GM21717 (cell line): ENCODE measurements at regions not wholly inside any gene's neighbourhood (a gene's known extent, or its start where the extent isn't known, plus 50 kb on each side); places are given as distances from the start of the nearest gene placed in this dataset.
"Not testable (repeated sequence)": the region's sequence is repeated elsewhere in the genome, so short reads cannot be mapped to it uniquely, and the experiment has no call there.

Experiments used
- ATAC-seq: cut with Tn5 transposase; IDR thresholded peaks from one replicate; pipeline ENCODE4 v1.9.1; 2021; ENCODE audit warnings: mild to moderate bottlenecking, moderate library complexity; ENCODE audit not compliant: unreplicated experiment

DNA sequence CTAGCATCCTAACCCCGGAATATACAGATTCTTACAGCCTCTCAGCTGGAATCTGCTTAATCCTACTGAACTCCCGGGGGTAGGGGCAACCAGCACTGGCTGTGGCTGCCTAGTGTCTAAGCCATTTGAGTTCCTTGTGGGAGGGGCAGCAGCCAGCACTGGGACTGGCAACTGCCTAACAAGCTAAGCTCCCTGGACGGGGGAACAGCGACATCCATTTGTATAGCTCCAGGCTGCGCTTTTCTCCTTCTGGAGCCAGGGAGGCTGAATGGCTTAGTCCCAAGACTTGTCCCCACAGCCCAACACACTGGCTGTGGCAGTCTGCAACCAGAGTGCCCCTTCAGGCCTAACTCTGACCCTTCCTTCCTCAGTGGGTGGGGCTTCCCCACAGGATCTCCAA is 787.2 kb downstream of the METTL4 start:
- ATAC-seq, result no peak

DNA sequence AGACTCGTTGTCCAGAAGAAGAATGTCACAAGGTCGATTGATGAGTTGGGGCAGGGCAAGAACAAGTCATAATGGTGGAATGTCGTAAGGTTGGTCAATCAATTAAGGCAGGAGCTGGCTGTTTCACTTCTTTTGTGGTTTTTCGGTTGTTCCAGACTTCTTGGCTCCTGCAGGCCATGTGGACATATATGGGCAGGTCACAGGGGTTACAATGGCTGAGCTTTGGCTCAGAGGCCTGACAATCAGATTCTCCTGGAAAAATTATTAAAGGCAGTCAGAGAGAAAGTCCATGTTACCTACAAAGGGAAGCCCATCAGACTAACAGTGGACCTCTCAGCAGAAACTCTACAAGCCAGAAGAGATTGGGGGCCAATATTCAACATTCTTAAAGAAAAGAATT is 785.3 kb downstream of the METTL4 start:
- ATAC-seq, result not testable (repeated sequence)

DNA sequence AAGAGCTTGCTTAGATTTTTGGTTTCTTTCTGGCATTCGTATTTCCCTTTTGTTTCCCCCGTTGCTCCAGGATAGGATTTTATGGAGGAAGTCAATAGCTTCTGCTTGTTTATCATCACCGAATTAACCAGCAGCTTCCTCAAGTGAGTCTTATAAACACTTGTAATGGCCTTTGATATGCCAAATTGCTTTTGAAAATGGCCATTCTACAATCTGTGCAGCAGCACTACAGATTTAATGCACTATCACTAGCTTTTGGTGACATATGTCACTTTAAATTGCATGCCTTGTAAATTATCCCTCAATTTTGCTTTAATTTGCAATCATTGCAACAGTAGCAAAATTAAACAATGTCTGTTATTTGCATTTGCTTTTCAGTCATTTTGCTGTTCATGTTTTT is 774.7 kb downstream of the METTL4 start:
- ATAC-seq, result no peak

DNA sequence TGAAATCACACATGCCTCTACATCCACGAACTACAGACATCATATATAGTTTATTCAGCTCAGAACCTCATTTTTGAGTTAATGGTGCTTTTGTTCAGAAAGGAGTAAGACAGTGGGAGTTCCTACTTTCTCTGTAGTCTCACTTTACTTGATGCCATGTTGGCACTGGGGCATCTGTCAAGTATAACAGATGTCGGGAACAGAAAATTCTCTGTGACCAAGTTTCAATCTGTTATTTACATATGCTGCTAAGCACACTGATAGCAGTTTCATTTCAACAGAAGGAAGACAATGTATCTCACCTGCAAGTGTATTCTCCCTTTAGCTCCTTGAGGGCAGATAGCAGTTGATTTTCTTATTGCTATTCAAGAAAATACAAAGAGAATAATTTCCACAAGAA is 774.1 kb downstream of the METTL4 start:
- no peak for ATAC-seq

DNA sequence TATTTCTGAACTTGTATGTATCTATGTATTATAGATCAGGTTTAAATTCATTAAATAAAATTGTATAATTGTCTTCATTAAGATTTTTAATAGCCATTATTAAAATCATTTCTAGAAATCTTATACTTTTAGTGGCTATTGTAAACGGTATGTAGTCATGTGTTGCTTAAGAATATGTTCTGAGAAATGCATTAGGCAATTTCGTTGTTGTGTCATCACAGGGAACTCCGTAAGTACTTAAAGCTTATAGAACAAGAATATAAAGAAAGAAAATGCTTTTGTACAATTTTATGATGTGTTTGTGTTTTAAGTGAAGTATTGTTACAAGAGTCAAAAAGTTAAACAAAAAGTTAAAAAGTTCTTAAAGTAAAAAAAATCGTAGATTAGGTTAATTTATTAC is 765.8 kb downstream of the METTL4 start:
- no peak for ATAC-seq

DNA sequence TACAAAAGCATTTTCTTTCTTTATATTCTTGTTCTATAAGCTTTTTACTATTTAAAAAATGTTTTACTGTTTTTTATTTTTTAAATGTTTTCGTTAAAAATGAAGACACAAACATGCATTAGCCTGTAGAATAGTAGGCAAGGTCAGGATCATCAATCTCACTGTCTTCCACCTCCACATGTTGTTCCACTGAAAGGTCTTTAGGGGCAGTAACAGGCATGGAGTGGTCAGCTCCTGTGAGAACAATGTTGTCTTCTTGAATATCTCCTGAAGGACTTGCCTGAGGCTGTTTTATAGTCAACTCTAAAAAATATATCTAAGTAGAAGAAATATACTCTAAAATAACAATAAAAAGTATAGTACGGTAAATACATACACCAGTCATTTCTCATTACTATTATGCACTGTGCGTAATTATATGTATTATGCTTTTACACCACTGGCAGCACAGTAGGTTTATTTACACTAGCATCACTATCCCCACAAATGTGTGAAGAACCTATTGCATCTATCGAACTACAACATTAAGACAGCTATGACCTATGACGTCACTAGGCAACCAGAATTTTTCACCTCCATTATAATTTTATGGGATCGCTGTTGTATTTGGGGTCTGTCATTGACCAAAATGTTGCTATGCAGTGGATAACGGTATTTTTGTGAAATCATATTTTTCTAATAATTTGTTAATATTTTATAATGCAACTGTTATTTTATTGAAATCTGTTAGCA is 764.3 kb downstream of the METTL4 start:
- no peak for ATAC-seq

DNA sequence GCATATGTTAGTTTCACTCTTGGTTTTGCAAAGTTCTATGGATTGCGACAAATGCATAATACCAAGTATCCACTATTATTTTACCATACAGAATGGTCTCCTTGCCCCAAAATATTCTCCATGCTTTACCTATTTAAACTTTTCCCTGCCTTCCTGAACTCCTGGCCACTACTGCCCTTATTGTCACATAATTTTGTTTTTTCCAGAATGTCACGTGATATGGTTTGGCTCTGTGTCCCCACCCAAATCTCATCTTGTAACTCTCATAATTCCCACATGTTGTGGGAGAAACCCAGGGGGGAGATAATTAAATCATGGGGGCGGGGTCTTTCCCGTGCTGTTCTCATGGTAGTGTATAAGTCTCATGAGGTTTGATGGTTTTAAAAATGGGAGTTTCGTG is 760.0 kb downstream of the METTL4 start:
- ATAC-seq, result no peak

DNA sequence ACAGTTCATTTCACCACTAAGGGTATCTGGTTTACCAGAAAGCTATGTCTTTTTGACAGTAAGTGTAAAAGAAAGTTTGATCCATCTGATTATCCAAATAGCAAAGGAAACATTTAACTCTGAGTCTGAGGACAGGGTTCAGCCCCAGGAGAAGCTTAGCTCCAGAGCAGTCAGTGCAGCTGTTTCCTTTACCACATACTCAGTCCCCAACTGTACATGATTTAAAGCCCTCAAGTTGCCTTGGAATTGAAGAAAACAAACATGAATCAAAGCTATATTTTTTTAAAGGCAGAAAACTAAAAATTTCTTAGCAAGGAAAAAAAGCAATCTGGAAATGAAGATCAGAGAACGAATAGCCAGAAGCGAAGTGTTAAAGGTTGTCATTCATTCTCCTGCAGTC is 746.0 kb downstream of the METTL4 start:
- ATAC-seq, result no peak

DNA sequence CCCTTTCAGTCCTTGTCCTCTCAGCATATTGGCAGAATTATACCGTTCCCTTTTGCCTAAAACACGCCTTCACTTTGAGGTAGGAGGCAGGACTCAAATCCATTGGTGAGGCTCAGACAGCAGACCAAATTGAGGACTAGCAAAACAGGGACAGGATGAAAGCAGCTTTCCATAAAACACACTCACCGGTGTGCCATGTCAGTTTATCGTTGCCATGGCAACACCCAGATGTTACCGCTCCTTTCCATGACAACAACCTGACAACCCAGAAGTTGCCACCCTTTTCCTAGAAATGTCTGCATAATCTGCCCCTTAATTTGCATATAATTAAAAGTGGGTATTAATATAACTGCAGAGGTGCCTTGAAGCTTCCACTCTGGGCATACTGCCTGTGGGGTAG is 730.4 kb downstream of the METTL4 start:
- ATAC-seq, result no peak

DNA sequence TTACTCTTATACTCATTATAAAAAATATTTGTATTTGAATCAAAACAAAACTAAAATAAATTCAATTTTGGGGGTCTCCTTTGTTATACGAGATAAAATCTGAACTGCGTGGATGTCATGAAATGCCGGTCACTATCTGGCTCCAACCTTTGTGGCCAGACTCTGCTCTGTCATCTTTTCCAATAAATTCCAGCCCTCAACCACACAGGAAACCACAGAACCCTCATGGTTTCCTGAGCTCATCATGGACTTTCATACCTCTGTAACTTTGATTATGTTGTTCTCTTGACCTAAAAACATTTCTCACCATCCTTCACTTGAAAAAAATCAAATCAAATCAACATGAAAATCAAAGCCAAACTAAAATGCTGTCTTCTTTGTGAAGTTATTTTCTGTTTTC is 724.7 kb downstream of the METTL4 start:
- no peak for ATAC-seq

DNA sequence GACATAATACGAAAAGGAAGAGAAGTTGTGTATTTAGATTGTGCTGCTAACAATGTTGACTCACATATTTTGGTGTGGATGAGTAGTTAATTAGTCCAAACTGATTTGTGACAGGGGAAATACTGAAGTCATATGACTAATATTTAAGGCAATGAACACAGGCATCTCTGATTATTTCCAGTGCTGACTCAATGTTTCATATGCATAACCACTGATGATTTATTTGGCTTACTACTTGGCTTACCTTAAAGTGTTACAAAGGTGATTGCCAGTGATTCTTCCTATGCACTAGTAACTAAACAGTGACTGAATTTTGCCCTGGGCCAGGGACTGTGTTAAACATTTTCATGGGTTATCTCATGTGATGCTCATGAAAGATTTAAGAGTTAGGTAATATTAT is 722.6 kb downstream of the METTL4 start:
- no peak for ATAC-seq

DNA sequence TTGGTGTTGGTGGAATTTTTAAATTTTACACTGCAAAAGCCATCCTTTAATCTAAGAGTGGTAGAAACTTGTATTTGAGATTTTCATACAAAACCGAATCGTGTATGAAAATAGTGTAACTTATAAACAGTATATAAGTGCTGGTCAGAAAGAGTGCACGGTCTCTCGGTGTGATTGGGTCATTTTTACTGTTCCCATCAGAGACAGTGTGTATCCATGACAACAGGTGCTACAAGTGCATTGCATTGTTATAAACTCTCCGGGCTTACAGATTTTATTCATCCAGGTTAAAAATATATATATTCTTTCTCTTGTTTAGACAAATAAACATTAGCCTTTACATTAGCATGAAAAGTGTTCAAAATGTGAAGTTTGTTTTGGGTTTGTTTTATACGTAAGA is 721.9 kb downstream of the METTL4 start:
- no peak for ATAC-seq

DNA sequence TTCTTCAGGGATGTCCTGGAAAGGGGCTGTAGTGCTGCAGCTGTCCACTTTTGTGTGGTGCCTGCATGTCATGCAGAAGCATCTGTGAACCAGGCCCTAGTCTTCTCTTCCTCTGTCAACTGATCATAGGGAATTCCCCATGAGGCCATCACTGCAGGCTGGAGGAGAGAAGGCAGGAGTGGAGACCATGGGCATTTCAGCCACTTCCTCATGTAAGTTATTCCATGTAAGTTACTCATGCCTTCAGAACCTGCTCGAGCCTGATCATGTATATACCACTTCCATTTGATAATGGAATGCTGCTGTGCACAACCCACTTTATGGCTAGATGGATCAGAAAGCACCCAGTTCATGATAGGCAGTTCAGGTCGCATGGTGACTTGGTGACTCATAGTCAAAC is 714.0 kb downstream of the METTL4 start:
- ATAC-seq, result not testable (repeated sequence)

DNA sequence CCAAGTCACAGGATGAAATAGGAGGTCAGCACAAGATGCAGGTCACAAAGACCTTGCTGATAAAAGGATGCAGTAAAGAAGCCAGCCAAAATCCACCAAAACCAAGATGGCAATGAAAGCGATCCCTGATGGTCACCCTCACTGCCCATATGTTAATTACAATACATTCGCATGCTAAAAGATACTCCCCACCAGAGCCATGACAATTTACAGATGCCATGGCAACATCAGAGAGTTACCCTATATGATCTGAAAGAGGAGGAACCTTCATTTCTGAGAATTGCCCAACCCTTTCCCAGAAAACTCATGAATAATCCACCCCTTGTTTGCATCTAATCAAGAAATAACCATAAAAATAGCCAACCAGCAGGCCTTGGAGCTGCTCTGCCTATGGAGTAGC is 709.8 kb downstream of the METTL4 start:
- no peak for ATAC-seq

DNA sequence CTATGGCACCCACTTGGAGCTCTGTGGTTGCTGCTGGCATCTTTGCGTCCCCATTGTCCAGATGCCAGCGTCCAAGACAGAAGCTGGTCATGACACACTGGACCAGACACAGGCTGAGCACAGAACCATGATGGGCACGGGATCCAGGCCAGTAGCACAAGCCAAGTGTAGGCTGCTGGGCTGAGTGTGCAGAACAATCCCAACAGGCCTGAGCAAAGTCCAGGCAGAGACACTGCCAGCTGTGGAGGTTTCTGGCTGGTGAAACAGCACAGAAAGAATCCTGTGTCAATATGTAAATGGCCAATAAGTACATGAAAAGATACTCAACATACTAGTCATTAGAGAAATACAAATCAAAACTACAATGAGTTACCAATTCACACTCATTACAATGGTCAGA is 705.4 kb downstream of the METTL4 start:
- no peak for ATAC-seq

DNA sequence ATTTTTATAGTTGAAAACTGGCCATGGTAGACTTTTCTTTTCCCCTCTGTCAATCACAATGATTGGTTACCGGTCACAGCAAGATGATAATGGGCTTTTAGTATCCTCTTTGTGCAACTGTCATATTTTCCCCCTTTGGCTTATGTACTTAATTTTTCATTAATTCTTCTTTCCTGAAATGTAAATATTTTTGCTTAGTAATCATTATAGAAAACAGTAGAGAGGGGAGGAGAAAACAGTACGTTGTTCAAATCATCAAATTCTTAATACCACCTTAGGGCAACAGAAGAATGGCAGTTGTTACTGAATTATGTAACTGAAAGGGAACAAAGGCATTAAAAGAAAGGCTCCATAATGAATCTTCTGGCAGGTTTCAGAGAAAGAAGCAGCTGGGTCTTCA is 699.0 kb downstream of the METTL4 start:
- ATAC-seq, result no peak

DNA sequence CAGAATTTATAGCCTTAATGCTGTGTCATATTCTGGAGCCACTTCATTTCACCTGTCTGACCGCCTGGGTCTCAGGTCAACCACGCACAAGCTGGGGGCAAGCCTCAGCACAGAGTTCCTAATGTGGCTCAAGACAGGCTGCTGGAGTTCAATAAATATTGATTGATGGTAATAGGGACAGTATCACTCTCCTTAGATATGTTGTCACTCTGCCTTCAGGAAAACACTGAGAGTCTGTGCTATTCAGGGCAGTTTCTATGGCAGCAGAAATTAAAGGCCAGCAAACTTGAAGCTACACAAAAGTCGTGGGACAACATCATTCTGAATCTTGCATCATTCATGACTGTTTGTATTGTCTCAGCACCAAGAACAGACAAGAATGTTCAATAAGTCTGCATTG is 696.1 kb downstream of the METTL4 start:
- no peak for ATAC-seq

DNA sequence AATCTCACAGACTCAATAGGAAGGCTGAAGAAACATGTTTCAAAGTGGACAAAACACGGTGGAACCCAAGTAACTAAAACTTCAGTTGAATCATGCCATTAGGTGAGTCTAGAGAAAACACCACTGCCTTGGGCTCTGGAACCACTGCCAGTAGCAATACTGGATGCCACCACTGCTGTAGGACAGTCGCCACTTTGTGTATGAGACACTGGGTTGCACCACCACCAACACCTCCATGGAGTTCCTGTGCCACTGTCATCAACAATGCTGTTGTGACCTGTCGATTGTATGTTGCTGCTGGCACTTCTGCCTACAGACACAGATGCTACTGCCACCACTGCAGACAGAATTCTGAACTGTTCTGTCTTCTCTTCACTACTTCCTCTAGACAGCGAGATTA is 686.7 kb downstream of the METTL4 start:
- ATAC-seq, result no peak

DNA sequence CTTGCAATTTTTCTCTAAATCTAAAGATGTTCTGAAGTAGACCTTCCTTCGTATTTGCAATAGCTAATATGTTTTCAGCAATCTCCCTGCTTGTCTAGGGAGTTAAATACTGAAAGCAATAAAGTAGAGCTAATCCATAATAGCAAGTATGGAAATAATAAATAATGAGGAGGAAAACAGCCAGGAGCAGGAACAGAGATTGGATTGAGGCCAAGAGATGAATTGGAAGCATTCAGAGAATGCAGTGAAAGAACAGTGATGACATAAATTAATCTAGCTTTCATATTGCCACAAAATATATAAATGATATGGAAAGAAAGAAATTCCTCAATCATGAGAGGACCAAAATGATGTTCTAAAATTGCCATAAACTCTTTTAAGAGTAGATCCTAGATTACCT is 679.7 kb downstream of the METTL4 start:
- no peak for ATAC-seq

DNA sequence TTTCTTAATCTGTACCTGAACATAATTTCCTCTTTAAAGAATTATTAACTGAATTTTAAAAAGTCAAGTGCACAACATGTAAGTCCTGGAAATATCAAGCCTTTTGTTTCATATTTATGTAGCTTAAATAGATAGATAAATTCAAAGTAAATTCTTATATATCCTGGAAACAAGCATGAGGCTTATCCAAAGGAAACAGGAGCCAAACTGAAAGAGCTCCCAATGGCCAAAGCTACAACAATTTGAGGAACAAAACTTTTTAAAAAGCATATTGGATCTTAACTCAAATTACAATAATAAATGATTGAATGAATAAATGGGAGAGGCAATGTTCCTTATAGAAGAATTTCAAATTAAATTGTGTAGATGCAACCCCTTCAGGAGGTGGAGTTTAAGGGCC is 679.1 kb downstream of the METTL4 start:
- no peak for ATAC-seq

DNA sequence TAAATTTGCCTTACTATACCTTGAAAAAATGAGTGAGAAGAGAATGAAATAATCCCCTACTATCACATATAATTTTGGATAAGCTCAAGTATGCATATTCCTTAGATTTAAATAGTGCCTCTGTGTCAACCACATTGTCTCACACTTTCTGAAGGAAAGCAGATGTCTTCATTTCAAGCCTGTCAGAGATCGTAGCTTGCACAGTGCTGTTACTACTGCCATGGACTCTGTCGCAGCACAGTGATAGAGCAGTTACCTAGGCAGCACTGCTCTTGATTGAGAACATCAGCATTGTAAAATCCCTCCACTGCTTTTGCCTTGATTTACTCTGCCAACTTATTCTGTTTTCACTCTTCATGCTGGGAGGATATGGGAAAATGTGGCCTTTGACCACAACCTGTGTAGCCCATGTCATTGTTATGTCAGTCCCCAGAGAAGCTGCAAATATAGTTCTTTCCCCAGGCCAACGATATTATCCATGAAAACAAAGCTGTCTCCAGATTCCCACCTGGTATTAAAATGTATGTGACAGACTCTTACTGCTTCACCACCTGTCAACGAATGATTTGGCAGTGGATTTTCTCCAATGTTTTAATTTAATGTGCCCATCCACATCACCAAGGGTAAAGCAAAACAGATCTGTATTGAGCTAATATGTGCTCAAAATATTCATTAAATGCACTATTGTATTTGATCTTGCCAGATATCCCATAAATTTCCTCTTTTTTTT is 675.7 kb downstream of the METTL4 start:
- no peak for ATAC-seq

DNA sequence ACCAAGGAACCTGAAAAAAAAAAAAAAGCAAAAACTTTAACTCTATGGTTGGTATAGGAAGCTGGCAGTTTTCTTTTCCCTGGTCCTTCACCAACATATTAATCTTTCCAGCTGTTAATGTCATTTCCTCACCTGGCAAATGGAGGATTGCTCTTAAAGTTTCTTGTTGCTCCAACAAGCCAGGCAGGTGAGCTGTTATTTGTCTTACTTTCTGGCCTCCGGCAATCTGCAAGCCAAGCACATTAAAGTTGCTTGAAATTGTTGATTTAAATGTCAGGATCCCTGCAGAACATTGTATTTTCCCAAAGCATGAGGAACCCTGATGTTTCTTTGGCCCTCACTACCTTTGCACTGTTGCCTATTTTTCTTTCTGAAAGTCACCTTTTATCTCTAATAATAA is 664.9 kb downstream of the METTL4 start:
- ATAC-seq, result no peak
